ENCODE measurements at regions not wholly inside any gene's neighbourhood (a gene's known extent, or its start where the extent isn't known, plus 50 kb on each side); places are given as distances from the start of the nearest gene placed in this dataset.
"Not testable (repeated sequence)": the region's sequence is repeated elsewhere in the genome, so short reads cannot be mapped to it uniquely, and the experiment has no call there.

GRCh38 chr1:194039578-194039977, 853.2 kb upstream of the B3GALT2 start:
- no peak for DNase-seq

- no peak for DNase-seq
These were observed 847.2 kb upstream of the B3GALT2 start for GRCh38 chr1:194033646-194034045.

GRCh38 chr1:194028002-194028401, 841.6 kb upstream of the B3GALT2 start:
- DNase-seq: no peak

- DNase-seq: no peak
These were observed 840.0 kb upstream of the B3GALT2 start for GRCh38 chr1:194026422-194026821.

GRCh38 chr1:194024659-194025058, 838.2 kb upstream of the B3GALT2 start:
- DNase-seq: no peak

- DNase-seq: no peak
These were observed 827.6 kb upstream of the B3GALT2 start for GRCh38 chr1:194014014-194014413.

GRCh38 chr1:194013561-194013960, 827.1 kb upstream of the B3GALT2 start:
- no peak for DNase-seq

GRCh38 chr1:194004146-194004545, 817.7 kb upstream of the B3GALT2 start:
- no peak for DNase-seq

DNA sequence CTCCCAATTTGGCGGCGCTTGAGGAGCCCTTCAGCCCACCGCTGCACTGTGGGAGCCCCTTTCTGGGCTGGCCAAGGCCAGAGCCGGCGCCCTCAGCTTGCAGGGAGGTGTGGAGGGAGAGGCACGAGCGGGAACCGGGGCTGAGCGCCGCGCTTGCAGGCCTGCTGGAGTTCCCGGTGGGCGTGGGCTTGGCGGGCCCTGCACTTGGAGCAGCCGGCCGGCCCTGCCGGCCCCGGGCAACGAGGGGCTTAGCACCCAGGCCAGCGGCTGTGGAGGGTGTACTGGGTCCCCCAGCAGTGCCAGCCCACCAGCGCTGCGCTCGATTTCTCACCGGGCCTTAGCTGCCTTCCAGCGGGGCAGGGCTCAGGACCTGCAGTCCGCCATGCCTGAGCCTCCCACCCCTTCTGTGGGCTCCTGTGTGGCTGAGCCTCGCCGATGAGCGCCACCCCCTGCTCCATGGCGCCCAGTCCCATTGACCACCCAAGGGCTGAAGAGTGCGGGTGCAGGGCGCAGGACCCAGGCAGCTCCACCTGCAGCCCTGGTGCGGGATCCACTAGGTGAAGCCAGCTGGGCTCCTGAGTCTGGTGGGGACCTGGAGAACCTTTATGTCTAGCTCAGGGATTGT, 815.4 kb upstream of the B3GALT2 start:
- not testable (repeated sequence) for DNase-seq

- DNase-seq: no peak
These were observed 802.5 kb upstream of the B3GALT2 start for GRCh38 chr1:193988885-193989284.

DNA sequence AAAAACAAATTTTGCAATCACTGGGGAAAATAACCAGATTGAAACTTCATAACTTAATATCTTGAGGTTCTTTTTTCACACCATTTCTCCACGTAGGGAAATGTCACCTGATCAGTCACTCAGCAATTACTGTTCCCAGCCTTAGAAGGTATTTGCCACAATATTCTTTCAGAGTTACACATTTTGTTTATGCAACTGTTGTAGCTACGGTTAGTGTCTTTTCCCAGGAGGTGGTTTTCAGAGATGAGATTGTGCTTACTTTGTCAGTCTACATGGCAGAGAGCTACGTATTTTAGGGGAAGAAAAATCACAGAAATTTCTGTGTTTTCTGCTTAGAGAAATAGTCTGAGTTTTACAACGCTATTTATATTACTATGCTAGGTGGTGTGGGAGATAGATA, 792.8 kb upstream of the B3GALT2 start:
- no peak for DNase-seq

DNA sequence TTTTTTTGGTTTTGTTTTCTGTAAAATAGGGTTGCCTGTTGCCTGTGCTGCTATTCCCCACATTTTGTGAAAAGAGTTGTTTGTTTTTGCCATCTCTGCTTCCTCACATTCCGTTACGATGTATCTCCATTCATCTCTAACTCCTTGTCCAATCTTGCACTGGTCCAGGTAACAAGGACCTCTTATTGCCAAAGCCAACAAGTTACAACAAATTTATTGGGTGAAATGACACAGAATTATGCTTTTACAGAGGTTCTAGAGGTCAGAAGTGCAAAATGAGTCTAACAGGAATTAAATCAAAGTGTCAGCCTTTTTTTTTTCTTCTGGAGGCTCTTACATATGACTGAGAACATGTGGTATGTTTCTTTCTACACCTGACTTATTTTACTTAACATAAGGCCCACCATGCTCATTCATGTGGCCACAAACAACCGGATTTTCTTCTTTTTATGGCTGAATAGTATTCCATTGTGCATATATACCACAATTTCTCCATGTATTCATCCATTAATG, 787.9 kb upstream of the B3GALT2 start:
- no peak for DNase-seq

- no peak for DNase-seq
These were observed 787.0 kb upstream of the B3GALT2 start for GRCh38 chr1:193973428-193973827.

- DNase-seq: no peak
These were observed 785.2 kb upstream of the B3GALT2 start for GRCh38 chr1:193971595-193971994.

GRCh38 chr1:193960499-193960898, 774.1 kb upstream of the B3GALT2 start:
- no peak for DNase-seq

DNA sequence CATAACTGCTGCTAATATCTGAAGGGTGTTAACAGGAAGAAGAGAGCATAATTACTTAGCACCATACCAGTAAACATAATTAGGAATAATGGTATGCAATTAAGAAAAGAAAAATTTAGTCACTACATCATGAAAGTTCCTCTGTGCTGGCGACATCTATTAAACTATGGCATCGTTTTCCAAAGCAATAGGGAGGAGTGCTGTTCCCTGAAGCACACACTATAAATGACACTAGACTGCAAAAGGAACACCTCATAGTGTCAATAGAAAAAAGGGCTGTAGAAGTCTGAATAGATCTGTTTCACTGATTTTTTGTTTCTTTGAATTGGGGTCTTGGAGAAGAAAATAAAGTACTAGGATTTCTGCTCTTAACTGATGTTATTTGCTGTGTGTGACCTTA, 773.6 kb upstream of the B3GALT2 start:
- DNase-seq: no peak

DNA sequence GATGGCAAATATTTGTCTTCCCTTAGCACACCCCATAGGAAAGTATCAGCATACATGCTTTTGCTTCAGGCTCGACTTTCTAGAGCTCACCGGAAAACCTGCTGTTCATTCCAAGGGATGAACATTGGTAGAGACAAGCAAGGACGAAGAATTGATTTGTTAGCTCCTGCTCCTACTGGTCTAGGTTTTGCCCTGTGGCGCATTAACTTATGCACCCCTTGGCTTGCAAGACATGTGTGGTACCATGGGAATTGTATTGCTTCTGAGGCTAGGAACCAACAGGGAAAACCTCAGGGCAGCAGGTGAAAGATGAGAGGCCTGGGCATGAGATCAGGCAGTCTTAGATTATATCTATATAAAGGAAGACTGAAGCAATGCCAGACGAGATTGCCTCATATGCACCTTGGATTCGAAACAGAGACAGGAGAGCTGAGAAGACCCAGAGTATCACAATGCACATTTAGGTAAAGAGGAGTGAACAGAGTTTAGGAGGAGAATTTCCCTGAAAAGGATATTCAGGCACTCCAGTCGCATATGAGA, 771.2 kb upstream of the B3GALT2 start:
- no peak for DNase-seq

GRCh38 chr1:193952778-193953374, 766.5 kb upstream of the B3GALT2 start:
- no peak for DNase-seq

DNA sequence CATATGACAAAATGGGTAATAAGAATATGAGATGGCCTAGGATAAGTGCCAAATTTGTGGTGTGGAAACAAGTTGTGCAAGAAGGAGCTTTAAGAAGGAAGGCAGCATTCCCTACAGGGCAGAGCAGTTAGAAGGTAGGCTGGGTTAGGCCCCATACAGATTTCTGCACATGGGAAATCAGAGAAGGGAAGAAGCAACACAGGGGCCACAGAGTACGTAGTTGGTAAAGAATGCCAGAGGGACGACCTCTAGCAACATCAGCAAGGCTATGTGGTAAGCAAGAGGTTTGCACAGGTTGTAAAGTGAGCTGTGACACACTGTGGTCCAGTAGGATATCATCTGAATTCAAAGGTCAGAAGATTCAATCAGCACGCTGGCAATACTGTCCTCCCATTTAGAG, 765.6 kb upstream of the B3GALT2 start:
- DNase-seq: no peak

DNA sequence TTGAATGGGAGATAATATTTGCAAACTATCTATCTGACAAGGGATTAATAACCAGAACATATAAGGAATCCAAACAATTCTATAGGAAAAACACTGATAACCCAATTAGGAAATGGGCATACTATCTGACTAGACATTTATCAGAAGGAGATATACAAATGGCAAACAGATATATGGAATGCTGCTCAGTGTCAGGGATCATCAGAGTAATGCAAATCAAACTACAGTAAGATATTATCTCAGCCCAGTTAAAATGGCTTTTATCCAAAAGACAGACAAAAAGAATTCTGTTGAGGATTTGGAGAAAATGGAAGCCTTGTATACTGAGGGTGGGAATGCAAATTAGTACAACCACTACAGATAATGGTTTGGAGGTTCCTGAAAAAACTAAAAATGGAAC, 758.0 kb upstream of the B3GALT2 start:
- DNase-seq: no peak

- no peak for DNase-seq
These were observed 753.8 kb upstream of the B3GALT2 start for GRCh38 chr1:193940176-193940575.

- DNase-seq: no peak
These were observed 753.2 kb upstream of the B3GALT2 start for GRCh38 chr1:193939585-193939984.

GRCh38 chr1:193937308-193937707, 750.9 kb upstream of the B3GALT2 start:
- DNase-seq: no peak

DNA sequence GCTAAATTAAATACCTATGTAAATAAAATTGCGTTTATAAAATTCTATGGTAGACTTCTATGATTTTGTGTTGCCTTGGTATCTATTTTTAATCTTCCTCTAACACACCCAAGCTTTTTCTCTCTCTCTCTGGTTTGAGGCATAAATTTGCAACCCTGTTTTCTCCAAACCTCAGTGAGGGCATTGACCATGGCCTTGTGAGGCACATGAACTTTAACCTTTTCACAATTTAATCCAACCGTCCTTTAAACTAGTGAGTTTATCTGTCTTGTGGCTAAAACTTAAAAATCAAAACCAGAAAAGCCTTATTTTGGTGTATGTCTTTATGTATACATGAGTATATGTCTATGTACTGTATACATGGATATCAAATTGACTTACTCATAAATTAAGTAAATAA, 746.6 kb upstream of the B3GALT2 start:
- no peak for DNase-seq

- no peak for DNase-seq
These were observed 744.9 kb upstream of the B3GALT2 start for GRCh38 chr1:193931356-193931755.

Data from activated naive CD4-positive, alpha-beta T cell treated with Interleukin-2 at 50 U/mL for 16 hours (primary cell).